OCI-LY7 (cell line): ENCODE measurements at regions not wholly inside any gene's neighbourhood (a gene's known extent, or its start where the extent isn't known, plus 50 kb on each side); places are given as distances from the start of the nearest gene placed in this dataset.

Source experiments
- BruUV-seq: library from RNA; stranded (reverse); fragments of 400-500 nt; replicated peaks from 2 replicates; lab custom pipeline; 2021; lab: Mats Ljungman, UMichigan
- CTCF ChIA-PET: fragments of 300-600 bp; sonication (Branson Sonifier 250); formaldehyde crosslinking; loops from one replicate; lab custom pipeline; 2022; ENCODE audit warnings: antibody characterized with exemption; ENCODE audit not compliant: unreplicated experiment; lab: Charles Lee
- POLR2A ChIA-PET: fragments of 300-600 bp; sonication (Branson Sonifier 250); formaldehyde crosslinking; loops from one replicate; lab custom pipeline; 2022; ENCODE audit warnings: antibody characterized with exemption; lab: Charles Lee
- DNase-seq: peaks from one replicate; pipeline ENCODE4 v3.0.0-alpha.2; 2015; ENCODE audit warnings: low spot score
- H2AFZ ChIP-seq: fragments of 200-600 bp; sonication (generic), shearing (Covaris generic); 2 replicates; pipeline ENCODE4 v1.6.1; 2014; ENCODE audit warnings: mild to moderate bottlenecking, antibody characterized with exemption, low read length, moderate library complexity
- H3K27ac ChIP-seq: fragments of 200-600 bp; sonication (generic); 2 replicates; pipeline ENCODE4 v1.5.1; 2014; ENCODE audit warnings: mixed run types, low read depth, mild to moderate bottlenecking, moderate library complexity, low read length, inconsistent platforms; ENCODE audit not compliant: poor library complexity, severe bottlenecking
- H3K36me3 ChIP-seq: fragments of 200-600 bp; sonication (generic); 2 replicates; pipeline ENCODE4 v1.6.1; 2014; ENCODE audit warnings: mild to moderate bottlenecking, antibody characterized with exemption, low read length, moderate library complexity, mixed read lengths; ENCODE audit not compliant: insufficient read depth
- H3K4me1 ChIP-seq: fragments of 200-600 bp; sonication (generic); 2 replicates; pipeline ENCODE4 v1.5.1; 2014; ENCODE audit warnings: mild to moderate bottlenecking, low read length; ENCODE audit not compliant: insufficient read depth, poor library complexity, severe bottlenecking
- H3K4me2 ChIP-seq: fragments of 200-600 bp; sonication (generic); 2 replicates; pipeline ENCODE4 v1.6.1; 2014; ENCODE audit warnings: mild to moderate bottlenecking, low read length
- H3K4me3 ChIP-seq: fragments of 200-600 bp; sonication (generic); 2 replicates; pipeline ENCODE4 v1.5.1; 2014; ENCODE audit warnings: mild to moderate bottlenecking, low read depth, low read length; ENCODE audit not compliant: poor library complexity, severe bottlenecking
- H3K79me2 ChIP-seq: fragments of 200-600 bp; sonication (generic); 2 replicates; pipeline ENCODE4 v1.6.1; 2016; ENCODE audit warnings: low read depth, mild to moderate bottlenecking, low read length, moderate library complexity, mixed read lengths; ENCODE audit not compliant: insufficient read depth
- H3K9me2 ChIP-seq: fragments of 200-600 bp; sonication (generic); 2 replicates; pipeline ENCODE4 v1.6.1; 2016; ENCODE audit warnings: mild to moderate bottlenecking, low read length, mixed read lengths; ENCODE audit not compliant: insufficient read depth
- H3K9me3 ChIP-seq: fragments of 200-600 bp; sonication (generic); 2 replicates; pipeline ENCODE4 v1.6.1; 2014; ENCODE audit warnings: mild to moderate bottlenecking, mixed run types, low read length, mixed read lengths
- H4K20me1 ChIP-seq: fragments of 200-600 bp; sonication (generic); 2 replicates; pipeline ENCODE4 v1.6.1; 2014; ENCODE audit warnings: mild to moderate bottlenecking, antibody characterized with exemption, low read length, moderate library complexity, mixed read lengths; ENCODE audit not compliant: insufficient read depth
- CTCF ChIP-seq: fragments of 200-600 bp; sonication (generic); conservative IDR thresholded peaks from 2 replicates; pipeline ENCODE4 v1.5.1; 2014; ENCODE audit warnings: mild to moderate bottlenecking, antibody characterized with exemption, low read length, moderate library complexity, mixed read lengths
- EZH2phosphoT487 ChIP-seq: fragments of 200-600 bp; sonication (generic); IDR thresholded peaks from 2 replicates; pipeline ENCODE4 v1.6.1; 2018; ENCODE audit warnings: low read depth, borderline replicate concordance, mild to moderate bottlenecking, mixed run types, antibody characterized with exemption, low read length, moderate library complexity, mixed read lengths
- intact Hi-C: fragments of 100-400 bp; cut with micrococcal nuclease; formaldehyde crosslinking; loops from one replicate; pipeline ENCODE4 v1.10.0; 2022; ENCODE audit not compliant: unreplicated experiment

- no peak overlapping the region for H3K27ac ChIP-seq
- H3K9me3 ChIP-seq, result no peaks in the 10 kb centered on the region
- TF ChIP-seq EZH2phosphoT487 (no peak), CTCF (no peak)
- no peaks in the 10 kb centered on the region for H3K4me1 ChIP-seq
- no peak overlapping the region for H3K4me3 ChIP-seq
- H2AFZ ChIP-seq, result no peak overlapping the region
- no TSS peak for BruUV-seq
- CTCF ChIA-PET, result no interaction called here
- no peaks in the 10 kb centered on the region for H3K9me2 ChIP-seq
- POLR2A ChIA-PET, result interaction anchor here (1.2 kb wide), 1 partner anchor 12 kb away, joined by 3 read pairs; no protein-coding TSS in a partner anchor
- H4K20me1 ChIP-seq, result no peaks in the 10 kb centered on the region
- no peaks in the 10 kb centered on the region for H3K36me3 ChIP-seq
- no peak for DNase-seq
- no peaks in the 10 kb centered on the region for H3K79me2 ChIP-seq
- intact Hi-C loops, result no loop called here
- no peak overlapping the region for H3K4me2 ChIP-seq
These were observed 444.5 kb downstream of the PLOD2 start for GRCh38 chr3:145716519-145716918.

- no TSS peak for BruUV-seq
- CTCF ChIA-PET, result no interaction called here
- intact Hi-C loops, result no loop called here
These were observed 441.9 kb downstream of the PLOD2 start for GRCh38 chr3:145719114-145719513.

More at GRCh38 chr3:145719114-145719513, 441.9 kb downstream of the PLOD2 start:
- no peak overlapping the region for H2AFZ ChIP-seq
- no peaks in the 10 kb centered on the region for H3K4me1 ChIP-seq
- H3K79me2 ChIP-seq, result no peaks in the 10 kb centered on the region
- H3K4me2 ChIP-seq, result no peak overlapping the region
- H3K9me3 ChIP-seq, result no peaks in the 10 kb centered on the region
- POLR2A ChIA-PET, result interaction anchor here (0.7 to 1.2 kb wide), 4 partner anchors 11 to 365 kb away, joined by 3 to 10 read pairs (median 4); no protein-coding TSS in a partner anchor
- TF ChIP-seq CTCF (no peak), EZH2phosphoT487 (no peak)
- no peaks in the 10 kb centered on the region for H4K20me1 ChIP-seq
- H3K9me2 ChIP-seq, result no peaks in the 10 kb centered on the region
- DNase-seq, result no peak
- H3K4me3 ChIP-seq, result no peak overlapping the region
- no peak overlapping the region for H3K27ac ChIP-seq
- no peaks in the 10 kb centered on the region for H3K36me3 ChIP-seq
